ENCODE measurements at regions not wholly inside any gene's neighbourhood (a gene's known extent, or its start where the extent isn't known, plus 50 kb on each side); places are given as distances from the start of the nearest gene placed in this dataset.

DNA sequence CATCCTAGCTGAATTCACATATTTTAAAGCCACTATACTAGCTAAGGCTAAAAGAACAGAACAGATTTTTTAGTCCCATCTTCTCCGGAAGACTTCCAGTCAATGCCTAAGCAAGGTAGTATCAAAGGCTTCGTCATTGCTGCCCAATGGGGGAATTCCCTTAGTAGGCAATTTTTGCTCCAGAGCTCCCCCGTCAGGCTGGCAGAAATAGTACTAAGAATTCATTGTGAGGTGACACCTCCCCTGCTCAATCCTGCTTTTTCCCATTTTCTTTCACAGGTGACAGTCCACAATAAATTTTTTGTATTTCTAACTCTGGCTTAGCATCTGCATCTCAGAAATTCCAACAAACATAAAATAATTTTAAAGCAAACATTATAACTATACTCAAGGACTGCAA lies 52.8 kb upstream of the SRSF6 start:
- H3K79me2 ChIP-seq (ENCODE audit: insufficient read depth, low read length): no peaks in the 10 kb centered on the region
- H3K27me3 ChIP-seq (ENCODE audit: control insufficient read depth in 1 of 2, insufficient read depth in 2 of 2, low read length in 2 of 2): no peaks in the 10 kb centered on the region; a peak in 1 of 5 replicates
- 11% methylated on average over 3 of the region's 3 CpGs for WGBS (ENCODE audit: low lambda C conversion rate)
- intact Hi-C loops (cut with micrococcal nuclease; ENCODE audit: unreplicated experiment): loop anchor here (5.0 kb wide), 1 partner anchor 1518 kb away; no protein-coding TSS in a partner anchor
- no TSS peak for BruUV-seq (replicated peaks)
- no peak overlapping the region for H2AFZ ChIP-seq (ENCODE audit: low read length)
- peaks cover 6% of the 10 kb centered on the region; the same call in 1 of the 2 replicates for H3K9me3 ChIP-seq (ENCODE audit: low read length)
- CTCF ChIA-PET (ENCODE audit: low intra/inter-chr PET ratio, low total read pairs): no interaction called here
- no peaks in the 10 kb centered on the region for H3K4me1 ChIP-seq (ENCODE audit: insufficient read depth, low read length)
- no peak overlapping the region for H3K4me2 ChIP-seq (ENCODE audit: low read depth, low read length)
- H3K9ac ChIP-seq (ENCODE audit: insufficient read depth, low read depth, low read length): no peak overlapping the region
- in situ Hi-C loops (cut with HindIII; ENCODE audit: extremely low pct_ligation_motif_present, low pct_unique_long_range_greater_than_20kb): loop anchor here (5.0 to 10.0 kb wide), 2 partner anchors 1450 to 1668 kb away; no protein-coding TSS in a partner anchor
- peak; percentile 34 for DNase-seq (ENCODE audit: low spot score)
- no peak for FAIRE-seq
- no peaks in the 10 kb centered on the region for H3K36me3 ChIP-seq (replicated peaks in 1 of 2; ENCODE audit: control insufficient read depth in 1 of 2, insufficient read depth in 2 of 2, low read length in 2 of 2)
- H3K27ac ChIP-seq (ENCODE audit: extremely low read length, insufficient read depth, low read length): no peak overlapping the region
- no peaks in the 10 kb centered on the region for H4K20me1 ChIP-seq (ENCODE audit: insufficient read depth, low read length)
- no peak overlapping the region for H3K4me3 ChIP-seq (replicated peaks in 1 of 3; ENCODE audit: insufficient read depth in 1 of 3, low read depth in 2 of 3, low read length in 3 of 3)
- POLR2A ChIA-PET: no interaction called here
- ATAC-seq: no peak
- TF ChIP-seq SALL2 (CRISPR knock-in tag; IDR thresholded peaks at IDR 0.05) (no peak), ZFP36 (IDR thresholded peaks at IDR 0.05; ENCODE audit: borderline replicate concordance, low read depth, low read length, partially characterized antibody) (no peak), ZBTB7B (CRISPR knock-in tag; IDR thresholded peaks at IDR 0.05) (no peak), ZSCAN30 (CRISPR knock-in tag; IDR thresholded peaks at IDR 0.05) (no peak), MAFK (conservative IDR thresholded peaks at IDR 0.05 in 1 of 2, IDR thresholded peaks at IDR 0.05 in 1 of 2; ENCODE audit: low read length in 2 of 2) (peak; percentile 97), ZNF772 (CRISPR knock-in tag; IDR thresholded peaks at IDR 0.05) (no peak), ZNF775 (CRISPR knock-in tag; IDR thresholded peaks at IDR 0.05; ENCODE audit: borderline replicate concordance) (no peak), EP300 (IDR thresholded peaks at IDR 0.05; ENCODE audit: low read depth in 2 of 2, low read length in 2 of 2) (no peak), EP300 (CRISPR knock-in tag; IDR thresholded peaks at IDR 0.05; ENCODE audit: borderline replicate concordance) (no peak), MATR3 (CRISPR knock-in tag; IDR thresholded peaks at IDR 0.05) (no peak), MTA1 (CRISPR knock-in tag; IDR thresholded peaks at IDR 0.05; ENCODE audit: borderline replicate concordance) (no peak), ZMYM4 (CRISPR knock-in tag; IDR thresholded peaks at IDR 0.05) (no peak), NFIB (CRISPR knock-in tag; IDR thresholded peaks at IDR 0.05; ENCODE audit: borderline replicate concordance) (no peak), ZNF333 (CRISPR knock-in tag; IDR thresholded peaks at IDR 0.05; ENCODE audit: borderline replicate concordance) (no peak), HIVEP1 (CRISPR knock-in tag; IDR thresholded peaks at IDR 0.05) (no peak), U2AF2 (IDR thresholded peaks at IDR 0.05; ENCODE audit: low read depth, low read length) (no peak), ZSCAN12 (CRISPR knock-in tag; IDR thresholded peaks at IDR 0.05) (no peak), MAFF (IDR thresholded peaks at IDR 0.05; ENCODE audit: low read depth, low read length) (peak; percentile 94), ZNF335 (CRISPR knock-in tag; IDR thresholded peaks at IDR 0.05) (no peak), ZKSCAN1 (IDR thresholded peaks at IDR 0.05; ENCODE audit: low read length) (peak; percentile 96)
- TF ChIP-seq, protein P1, sequence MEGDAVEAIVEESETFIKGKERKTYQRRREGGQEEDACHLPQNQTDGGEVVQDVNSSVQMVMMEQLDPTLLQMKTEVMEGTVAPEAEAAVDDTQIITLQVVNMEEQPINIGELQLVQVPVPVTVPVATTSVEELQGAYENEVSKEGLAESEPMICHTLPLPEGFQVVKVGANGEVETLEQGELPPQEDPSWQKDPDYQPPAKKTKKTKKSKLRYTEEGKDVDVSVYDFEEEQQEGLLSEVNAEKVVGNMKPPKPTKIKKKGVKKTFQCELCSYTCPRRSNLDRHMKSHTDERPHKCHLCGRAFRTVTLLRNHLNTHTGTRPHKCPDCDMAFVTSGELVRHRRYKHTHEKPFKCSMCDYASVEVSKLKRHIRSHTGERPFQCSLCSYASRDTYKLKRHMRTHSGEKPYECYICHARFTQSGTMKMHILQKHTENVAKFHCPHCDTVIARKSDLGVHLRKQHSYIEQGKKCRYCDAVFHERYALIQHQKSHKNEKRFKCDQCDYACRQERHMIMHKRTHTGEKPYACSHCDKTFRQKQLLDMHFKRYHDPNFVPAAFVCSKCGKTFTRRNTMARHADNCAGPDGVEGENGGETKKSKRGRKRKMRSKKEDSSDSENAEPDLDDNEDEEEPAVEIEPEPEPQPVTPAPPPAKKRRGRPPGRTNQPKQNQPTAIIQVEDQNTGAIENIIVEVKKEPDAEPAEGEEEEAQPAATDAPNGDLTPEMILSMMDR (CRISPR knock-in tag; IDR thresholded peaks at IDR 0.05): peak; percentile 48
- TF ChIP-seq, protein P2, sequence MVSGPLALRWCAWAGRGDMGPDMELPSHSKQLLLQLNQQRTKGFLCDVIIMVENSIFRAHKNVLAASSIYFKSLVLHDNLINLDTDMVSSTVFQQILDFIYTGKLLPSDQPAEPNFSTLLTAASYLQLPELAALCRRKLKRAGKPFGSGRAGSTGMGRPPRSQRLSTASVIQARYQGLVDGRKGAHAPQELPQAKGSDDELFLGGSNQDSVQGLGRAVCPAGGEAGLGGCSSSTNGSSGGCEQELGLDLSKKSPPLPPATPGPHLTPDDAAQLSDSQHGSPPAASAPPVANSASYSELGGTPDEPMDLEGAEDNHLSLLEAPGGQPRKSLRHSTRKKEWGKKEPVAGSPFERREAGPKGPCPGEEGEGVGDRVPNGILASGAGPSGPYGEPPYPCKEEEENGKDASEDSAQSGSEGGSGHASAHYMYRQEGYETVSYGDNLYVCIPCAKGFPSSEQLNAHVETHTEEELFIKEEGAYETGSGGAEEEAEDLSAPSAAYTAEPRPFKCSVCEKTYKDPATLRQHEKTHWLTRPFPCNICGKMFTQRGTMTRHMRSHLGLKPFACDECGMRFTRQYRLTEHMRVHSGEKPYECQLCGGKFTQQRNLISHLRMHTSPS (CRISPR knock-in tag; IDR thresholded peaks at IDR 0.05; ENCODE audit: low read depth): no peak
- TF ChIP-seq, protein P3, sequence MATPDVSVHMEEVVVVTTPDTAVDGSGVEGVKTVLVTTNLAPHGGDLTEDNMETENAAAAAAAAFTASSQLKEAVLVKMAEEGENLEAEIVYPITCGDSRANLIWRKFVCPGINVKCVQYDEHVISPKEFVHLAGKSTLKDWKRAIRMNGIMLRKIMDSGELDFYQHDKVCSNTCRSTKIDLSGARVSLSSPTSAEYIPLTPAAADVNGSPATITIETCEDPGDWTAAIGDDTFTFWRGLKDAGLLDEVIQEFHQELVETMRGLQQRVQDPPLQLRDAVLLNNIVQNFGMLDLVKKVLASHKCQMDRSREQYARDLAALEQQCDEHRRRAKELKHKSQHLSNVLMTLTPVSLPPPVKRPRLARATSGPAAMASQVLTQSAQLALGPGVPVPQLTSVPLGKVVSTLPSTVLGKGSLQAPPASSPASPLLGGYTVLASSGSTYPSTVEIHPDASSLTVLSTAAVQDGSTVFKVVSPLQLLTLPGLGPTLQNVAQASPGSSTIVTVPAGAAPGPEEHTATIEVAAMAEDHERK (CRISPR knock-in tag; IDR thresholded peaks at IDR 0.05; ENCODE audit: low read depth): no peak

Data from HepG2 (cell line).